ENCODE measurements at regions not wholly inside any gene's neighbourhood (a gene's known extent, or its start where the extent isn't known, plus 50 kb on each side); places are given as distances from the start of the nearest gene placed in this dataset.
"Not testable (repeated sequence)": the region's sequence is repeated elsewhere in the genome, so short reads cannot be mapped to it uniquely, and the experiment has no call there.

DNA sequence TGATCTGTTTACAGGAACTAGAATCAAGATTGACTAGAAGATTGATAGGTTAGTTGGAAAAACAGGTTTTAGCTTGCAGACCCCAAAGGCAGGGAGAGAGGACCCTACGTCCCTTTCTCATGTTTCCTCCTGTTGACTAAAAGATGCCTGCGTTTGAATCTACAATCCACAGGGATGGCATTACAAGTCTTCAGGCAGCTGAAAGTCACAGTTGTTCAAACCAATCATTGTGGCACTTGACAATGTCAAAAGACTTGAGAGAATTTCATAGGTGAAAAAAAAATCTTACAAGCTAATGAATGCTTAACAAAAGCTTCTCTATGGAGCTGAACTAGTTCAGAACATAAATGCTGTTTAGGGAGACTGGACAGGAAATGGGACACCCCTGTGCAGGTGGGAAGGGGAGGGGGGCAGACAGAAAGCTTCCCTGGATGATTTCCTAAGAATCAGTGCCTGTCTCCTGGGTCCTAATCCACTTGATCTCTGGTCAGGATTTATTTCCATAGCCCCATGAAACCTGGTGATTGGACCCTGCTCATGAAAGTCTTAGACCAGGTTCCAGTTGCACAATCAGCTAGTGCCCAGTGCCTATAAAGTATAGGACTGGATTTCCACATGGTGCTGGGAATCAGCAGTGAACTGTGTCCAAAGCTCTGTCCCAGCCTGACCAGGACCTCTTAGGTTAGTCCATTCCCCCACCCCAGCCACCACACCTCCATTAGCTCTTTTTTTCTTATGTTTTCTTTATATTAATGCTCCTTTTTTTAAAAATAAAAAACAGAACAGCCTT lies 91.6 kb upstream of the BCAR3 start:
- no peak for DNase-seq (ENCODE audit: low read depth, low spot score)

DNA sequence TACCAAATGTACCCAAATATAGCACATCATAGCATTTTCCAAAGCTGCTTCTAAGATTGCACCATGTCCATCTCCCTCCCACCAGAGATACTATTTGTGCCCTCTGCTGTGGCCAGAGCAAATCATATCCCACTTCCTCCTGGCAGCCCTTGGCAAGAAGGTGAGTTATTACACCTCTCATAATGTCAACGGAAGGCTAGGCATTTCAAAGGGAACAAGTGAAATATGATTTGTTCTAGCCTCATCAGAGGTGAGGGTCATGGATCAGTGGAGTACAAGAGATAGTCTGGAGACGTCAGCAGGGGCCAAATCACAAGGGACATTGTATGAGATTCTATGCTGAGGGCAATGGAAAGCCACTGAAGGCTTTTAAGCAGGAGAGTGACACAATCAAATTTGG lies 90.2 kb upstream of the BCAR3 start:
- DNase-seq (ENCODE audit: low read depth, low spot score) = no peak

DNA sequence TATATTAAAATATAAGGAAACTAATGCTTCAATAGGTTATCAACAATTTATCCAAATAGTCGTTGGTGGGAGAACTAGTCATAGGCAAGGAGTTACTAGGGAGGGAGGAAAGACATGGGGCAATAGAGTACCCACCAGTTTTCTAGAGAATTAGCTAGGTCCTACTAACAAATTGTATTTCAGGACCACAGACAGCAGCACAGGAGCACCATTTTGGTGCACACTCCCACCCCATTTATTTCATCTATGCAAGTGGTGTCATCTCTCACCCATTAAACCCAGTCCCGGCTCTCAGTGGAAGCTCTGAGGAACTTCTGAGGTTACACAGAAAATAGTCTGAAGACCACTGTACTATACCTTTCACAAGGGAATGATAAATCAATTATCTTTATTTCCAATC lies 89.0 kb upstream of the BCAR3 start:
- DNase-seq (ENCODE audit: low read depth, low spot score) = no peak

DNA sequence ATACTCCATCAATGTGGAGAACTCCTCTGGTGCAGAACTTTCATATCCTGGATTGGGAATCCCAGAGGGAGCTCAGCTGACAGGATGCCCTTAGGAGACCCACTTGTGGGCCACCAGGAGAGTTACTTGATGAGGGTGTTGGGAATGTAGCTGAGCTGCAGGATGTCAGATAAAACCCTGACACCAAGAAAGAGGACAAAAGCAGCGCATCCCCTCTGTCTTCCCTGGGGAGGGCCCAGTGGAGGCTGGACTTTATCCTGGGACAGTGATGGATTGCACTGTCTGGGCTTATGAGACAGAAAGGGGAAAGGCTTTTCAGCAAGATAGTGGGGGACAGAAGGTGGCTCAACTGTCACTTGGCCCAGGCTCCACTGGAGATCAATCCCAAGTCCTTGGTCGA lies 88.1 kb upstream of the BCAR3 start:
- DNase-seq (ENCODE audit: low read depth, low spot score) = no peak

GRCh38 chr1:93768380-93768863 lies 86.8 kb upstream of the BCAR3 start:
- no peak for DNase-seq (ENCODE audit: low read depth, low spot score)

DNA sequence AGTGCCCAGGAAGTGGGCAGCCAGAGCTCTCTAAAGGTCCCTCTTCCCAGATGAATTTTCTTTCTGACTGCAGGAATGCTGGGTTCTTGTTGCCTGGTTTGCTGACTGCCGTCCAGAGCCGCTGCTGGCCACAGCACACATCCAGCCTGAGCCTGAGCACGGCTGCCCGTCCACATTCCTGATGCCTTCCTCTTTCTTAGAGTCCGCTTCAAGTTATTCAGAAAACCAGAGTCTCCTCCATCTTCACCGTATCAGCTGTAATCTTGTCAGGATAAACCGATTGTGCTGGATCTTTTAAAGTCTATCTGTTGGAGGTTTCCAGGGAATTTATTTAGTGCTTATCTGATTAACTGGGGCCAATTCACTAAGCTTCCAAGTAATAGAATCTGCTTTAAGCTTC lies 84.8 kb upstream of the BCAR3 start:
- no peak for DNase-seq (ENCODE audit: low read depth, low spot score)

DNA sequence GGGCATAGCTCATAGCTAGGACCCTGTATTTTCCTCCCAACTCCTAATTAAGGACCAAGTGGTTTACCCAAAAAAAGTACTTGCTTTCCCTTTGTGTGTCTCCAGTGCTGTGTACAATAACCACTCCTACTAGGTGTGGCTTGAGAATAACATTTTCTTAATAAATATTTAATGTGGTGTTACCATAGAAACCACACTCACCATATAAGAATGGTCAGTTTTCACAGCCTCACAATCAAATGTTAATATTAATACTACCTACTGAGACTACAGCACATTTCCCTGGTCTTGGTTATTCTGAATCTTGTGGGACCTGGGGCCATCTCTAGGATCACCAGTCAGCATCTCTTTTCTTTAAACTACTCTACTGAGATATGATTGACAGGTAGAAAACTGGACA lies 83.5 kb upstream of the BCAR3 start:
- DNase-seq (ENCODE audit: low read depth, low spot score) = no peak

GRCh38 chr1:93764366-93764750 lies 82.7 kb upstream of the BCAR3 start:
- DNase-seq (ENCODE audit: low read depth, low spot score) = no peak

DNA sequence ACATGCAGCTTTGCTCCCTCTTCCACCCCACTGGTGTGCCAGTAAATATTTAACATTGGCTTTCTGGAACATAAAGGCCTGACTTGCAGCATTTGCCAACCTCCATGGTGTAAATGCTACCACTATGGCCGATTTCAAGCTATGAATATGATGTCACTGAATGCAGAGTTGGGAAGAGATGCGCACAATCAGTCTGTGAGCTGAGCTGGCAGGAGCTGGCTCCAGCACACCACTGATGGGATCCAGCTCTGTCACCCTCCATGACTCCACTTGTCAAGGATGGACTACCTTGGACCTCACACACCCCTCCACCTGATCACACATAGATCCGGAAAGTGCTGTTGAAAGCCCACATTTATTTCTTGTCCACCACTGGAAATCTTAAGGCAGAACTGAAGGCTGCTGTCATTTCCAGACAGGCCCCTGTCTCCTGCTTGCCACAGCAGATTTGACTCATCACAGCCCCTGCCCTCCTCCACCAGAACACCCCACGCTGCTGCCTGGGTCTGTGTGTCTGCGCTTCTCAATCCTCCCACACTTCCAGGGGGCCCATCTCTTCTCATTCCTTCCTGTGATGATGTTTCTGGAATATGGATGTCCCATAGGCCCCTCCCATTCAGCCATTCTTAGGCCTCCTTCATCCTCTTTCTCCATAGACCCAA lies 82.2 kb upstream of the BCAR3 start:
- DNase-seq (ENCODE audit: low read depth, low spot score) = no peak

- DNase-seq (ENCODE audit: low read depth, low spot score) = no peak
These were observed 77.3 kb upstream of the BCAR3 start for GRCh38 chr1:93758842-93759515.

DNA sequence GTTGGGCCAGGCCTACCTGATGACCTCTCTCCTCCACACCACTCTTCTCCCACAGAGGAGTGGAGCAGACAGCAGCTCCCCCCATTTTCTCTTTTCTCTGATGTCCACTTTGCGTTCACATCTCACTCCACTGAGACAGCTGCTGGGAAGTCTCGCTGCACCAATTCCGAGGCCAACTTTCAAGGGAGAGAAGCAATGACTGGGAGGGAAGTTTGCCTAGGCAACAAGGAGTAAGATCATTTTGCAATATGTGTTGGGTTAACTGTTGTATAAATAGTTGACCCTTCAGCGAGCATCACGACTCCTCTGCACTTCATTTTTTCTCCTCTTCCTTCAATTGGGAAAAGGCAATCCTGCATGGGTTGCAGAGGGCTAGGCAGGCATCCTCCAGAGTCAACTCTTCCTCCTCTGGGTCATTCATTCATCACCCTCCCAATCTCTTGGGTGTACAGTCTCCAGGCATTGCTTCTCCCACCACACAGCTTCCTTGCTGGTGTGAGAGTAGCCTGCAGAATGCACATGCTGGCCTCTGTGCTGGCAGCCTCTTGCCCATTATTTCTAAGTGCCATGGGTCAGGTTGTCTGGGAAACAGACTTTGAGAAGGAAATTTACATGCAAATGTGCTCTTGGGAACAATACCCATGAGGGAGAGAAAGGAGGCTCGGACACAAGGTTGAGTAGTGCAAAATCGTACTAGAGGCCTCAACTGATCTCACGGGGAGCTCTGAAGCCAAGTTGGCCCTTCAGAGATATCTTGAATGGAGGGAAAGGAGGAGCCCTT lies 75.8 kb upstream of the BCAR3 start:
- DNase-seq (ENCODE audit: low read depth, low spot score) = no peak

DNA sequence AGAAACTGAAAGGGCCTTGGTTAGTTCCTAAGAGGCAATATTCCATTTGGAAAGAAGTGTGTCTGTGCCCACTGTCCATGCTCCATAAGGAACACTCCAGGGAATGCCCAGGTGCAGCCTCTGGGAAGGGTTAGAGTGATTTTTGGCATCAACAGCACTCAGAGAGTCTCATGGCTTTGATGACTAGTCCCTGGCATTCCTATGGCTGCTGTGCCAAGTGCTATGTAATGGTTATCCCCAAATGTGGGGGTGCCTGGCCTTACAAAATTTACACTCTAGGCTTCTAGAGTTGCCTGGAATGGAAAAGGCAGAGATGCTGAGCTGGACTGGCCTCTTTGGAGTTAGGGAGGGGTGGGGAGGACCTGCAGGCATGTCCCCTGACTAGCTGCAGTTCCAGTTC lies 75.0 kb upstream of the BCAR3 start:
- DNase-seq (ENCODE audit: low read depth, low spot score) = no peak

DNA sequence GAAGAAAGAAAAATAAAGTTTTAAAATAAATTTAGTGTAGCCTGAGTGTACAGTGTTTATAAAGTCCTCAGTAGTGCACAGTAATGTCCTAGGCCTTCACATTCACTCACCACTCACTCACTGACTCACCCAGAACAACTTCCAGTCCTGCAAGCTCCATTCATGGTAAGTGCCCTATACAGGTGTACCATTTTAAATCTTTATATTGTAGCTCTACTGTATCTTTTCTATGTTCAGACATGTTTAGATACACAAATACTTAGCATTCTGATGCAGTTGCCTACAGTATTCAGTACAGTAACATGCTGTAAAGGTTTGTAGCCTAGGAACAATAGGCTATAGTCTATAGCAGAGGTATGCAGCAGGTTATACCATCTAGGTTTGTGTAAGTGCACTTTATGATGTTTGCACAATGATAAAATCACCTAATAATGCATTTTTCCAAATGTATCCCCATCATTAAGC lies 73.6 kb upstream of the BCAR3 start:
- DNase-seq (ENCODE audit: low read depth, low spot score) = not testable (repeated sequence)

- no peak for DNase-seq (ENCODE audit: low read depth, low spot score)
These were observed 72.4 kb upstream of the BCAR3 start for GRCh38 chr1:93753791-93754763.

- no peak for DNase-seq (ENCODE audit: low read depth, low spot score)
These were observed 70.0 kb upstream of the BCAR3 start for GRCh38 chr1:93751377-93752250.

DNA sequence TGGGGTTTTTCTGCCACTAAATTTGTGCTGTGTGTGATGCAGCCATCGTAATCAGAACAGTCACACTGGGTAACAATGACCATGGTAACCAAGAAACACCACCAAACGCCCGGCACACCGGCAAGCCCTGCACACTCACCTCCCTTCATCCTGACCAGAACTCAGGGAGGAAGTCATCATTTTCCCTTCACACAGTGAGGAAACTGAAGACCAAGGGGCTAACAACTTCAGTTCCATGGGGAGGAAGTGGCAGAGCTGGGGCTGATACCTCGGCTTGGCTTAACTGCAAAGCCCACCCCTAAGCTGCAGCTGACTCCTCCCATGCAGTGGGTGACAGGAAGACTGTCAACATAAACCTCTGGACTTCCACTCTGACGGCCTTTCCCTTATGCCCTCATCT lies 69.3 kb upstream of the BCAR3 start:
- no peak for DNase-seq (ENCODE audit: low read depth, low spot score)

DNA sequence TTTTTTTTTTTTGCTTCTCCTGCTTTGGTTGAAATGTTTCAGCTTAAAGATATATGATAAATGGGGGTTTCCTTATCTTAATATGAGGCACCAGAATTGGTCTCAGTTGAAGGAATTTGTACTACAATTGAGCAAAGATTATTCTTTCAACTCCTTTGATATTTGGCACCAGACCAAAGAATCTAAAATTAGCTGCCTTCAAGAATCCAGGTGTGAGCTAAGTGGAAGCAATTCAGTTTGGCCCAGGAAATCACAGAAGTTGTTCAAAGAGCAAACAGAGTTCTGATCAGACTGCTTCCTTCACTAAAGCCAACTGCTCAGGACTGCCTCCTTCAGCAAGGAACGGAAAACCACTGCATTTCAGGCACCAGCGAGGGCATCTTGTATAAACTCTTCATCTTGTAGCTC lies 68.3 kb upstream of the BCAR3 start:
- no peak for DNase-seq (ENCODE audit: low read depth, low spot score)

DNA sequence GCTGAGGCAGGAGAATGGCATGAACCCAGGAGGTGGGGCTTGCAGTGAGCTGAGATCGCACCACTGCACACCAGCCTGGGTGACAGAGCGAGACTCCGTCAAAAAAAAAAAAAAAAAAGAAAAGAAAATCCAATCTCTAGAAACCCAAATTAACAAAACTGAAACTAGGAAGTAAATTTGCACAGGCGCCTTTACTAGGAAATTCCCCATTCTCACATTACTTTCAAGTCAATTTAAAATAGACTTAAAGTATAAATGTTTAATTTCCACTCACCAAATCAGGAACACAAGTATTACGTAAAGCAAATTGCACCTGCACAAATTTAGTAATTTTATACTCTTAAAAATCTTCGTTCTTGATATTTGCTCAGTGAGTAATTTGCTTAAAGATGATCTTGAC lies 67.8 kb upstream of the BCAR3 start:
- DNase-seq (ENCODE audit: low read depth, low spot score) = no peak

- DNase-seq (ENCODE audit: low read depth, low spot score) = no peak
These were observed 64.6 kb upstream of the BCAR3 start for GRCh38 chr1:93746021-93746812.

All from smooth muscle cell of the brain vasculature (primary cell).